PC-3 (cell line): ENCODE measurements at regions not wholly inside any gene's neighbourhood (a gene's known extent, or its start where the extent isn't known, plus 50 kb on each side); places are given as distances from the start of the nearest gene placed in this dataset.

Source experiments
- EZH2 ChIP-seq: fragments of 300-600 bp; sonication (generic); IDR thresholded peaks from one replicate; pipeline ENCODE4 v1.6.1; 2017; ENCODE audit warnings: antibody characterized with exemption, mild to moderate bottlenecking, low read length; ENCODE audit not compliant: unreplicated experiment
- TF ChIP-seq, protein P1 (sequence below): fragments of 300-600 bp; sonication (generic); conservative IDR thresholded peaks from 2 replicates; pipeline ENCODE4 v1.5.1; 2017; ENCODE audit warnings: antibody characterized with exemption, low read depth, mild to moderate bottlenecking, low read length

DNA sequence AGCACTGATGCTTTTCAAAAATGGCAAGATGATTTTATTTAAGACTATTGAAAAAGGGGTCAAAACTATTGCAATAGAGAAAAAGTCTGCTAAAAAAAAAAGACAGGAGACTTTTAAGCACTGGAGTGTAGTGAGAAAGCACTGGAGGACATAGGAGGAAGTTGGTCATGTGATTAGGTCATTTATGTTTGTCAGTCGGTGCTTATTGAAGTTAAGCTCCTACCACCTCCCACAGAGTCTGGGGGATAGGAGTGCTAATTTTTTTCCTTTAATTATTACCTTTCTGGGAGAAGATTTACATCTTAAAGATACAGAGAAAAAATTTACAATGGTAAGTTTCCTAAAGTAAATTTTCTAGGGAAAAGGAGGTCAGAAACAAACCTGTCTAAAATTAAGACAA lies 80.2 kb upstream of the TMEM229A start:
- TF ChIP-seq, protein P1, sequence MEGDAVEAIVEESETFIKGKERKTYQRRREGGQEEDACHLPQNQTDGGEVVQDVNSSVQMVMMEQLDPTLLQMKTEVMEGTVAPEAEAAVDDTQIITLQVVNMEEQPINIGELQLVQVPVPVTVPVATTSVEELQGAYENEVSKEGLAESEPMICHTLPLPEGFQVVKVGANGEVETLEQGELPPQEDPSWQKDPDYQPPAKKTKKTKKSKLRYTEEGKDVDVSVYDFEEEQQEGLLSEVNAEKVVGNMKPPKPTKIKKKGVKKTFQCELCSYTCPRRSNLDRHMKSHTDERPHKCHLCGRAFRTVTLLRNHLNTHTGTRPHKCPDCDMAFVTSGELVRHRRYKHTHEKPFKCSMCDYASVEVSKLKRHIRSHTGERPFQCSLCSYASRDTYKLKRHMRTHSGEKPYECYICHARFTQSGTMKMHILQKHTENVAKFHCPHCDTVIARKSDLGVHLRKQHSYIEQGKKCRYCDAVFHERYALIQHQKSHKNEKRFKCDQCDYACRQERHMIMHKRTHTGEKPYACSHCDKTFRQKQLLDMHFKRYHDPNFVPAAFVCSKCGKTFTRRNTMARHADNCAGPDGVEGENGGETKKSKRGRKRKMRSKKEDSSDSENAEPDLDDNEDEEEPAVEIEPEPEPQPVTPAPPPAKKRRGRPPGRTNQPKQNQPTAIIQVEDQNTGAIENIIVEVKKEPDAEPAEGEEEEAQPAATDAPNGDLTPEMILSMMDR: no peak
- TF ChIP-seq EZH2: no peak
